ENCODE measurements at regions not wholly inside any gene's neighbourhood (a gene's known extent, or its start where the extent isn't known, plus 50 kb on each side); places are given as distances from the start of the nearest gene placed in this dataset.

- no peak for ATAC-seq (ENCODE audit: low read depth)
These were observed 571.9 kb downstream of the ACTR3B start for GRCh38 chr7:153331427-153331826.

More at GRCh38 chr7:153331427-153331826, 571.9 kb downstream of the ACTR3B start:
- no peaks in the 10 kb centered on the region for H3K9me1 ChIP-seq (ENCODE audit: insufficient read depth, low read length)
- no peak for TF ChIP-seq MXI1 (IDR thresholded peaks at IDR 0.05; ENCODE audit: borderline replicate concordance, low read depth, low read length)
- TF ChIP-seq NFE2L2 (IDR thresholded peaks at IDR 0.05; ENCODE audit: low read depth, low read length) = no peak
- no peak overlapping the region for H2BK15ac ChIP-seq (ENCODE audit: low read depth, low read length)
- no peaks in the 10 kb centered on the region for H3K4me1 ChIP-seq (ENCODE audit: control insufficient read depth, insufficient read depth, low read length)
- CTCF ChIA-PET = no interaction called here
- no peaks in the 10 kb centered on the region for H3K79me1 ChIP-seq (ENCODE audit: low read depth in 1 of 2, low read length in 2 of 2)
- no peaks in the 10 kb centered on the region for H3K36me3 ChIP-seq (ENCODE audit: control insufficient read depth, insufficient read depth, low read length)
- H3K18ac ChIP-seq (ENCODE audit: low read depth, low read length) = no peak overlapping the region
- H2BK120ac ChIP-seq (ENCODE audit: low read depth, low read length) = no peak overlapping the region
- intact Hi-C loops (cut with micrococcal nuclease) (no loop called here), in situ Hi-C loops (cut with MboI; ENCODE audit: low sequenced_read_pairs) (no loop called here), dilution Hi-C loops (cut with HindIII; ENCODE audit: low sequenced_read_pairs, unreplicated experiment) (no loop called here)
- no peak overlapping the region for H3K9ac ChIP-seq (ENCODE audit: low read depth, low read length)
- H2AK9ac ChIP-seq (replicated peaks; ENCODE audit: low read depth, low read length, poor library complexity) = no peak overlapping the region
- no CpG with 5 or more reads among the region's 3 CpGs for WGBS, 2 experiments (ENCODE audit: extremely low coverage in 2 of 2, insufficient read length in 1 of 2)
- no peak overlapping the region for H3K4ac ChIP-seq (ENCODE audit: low read depth, low read length)
- H4K5ac ChIP-seq (ENCODE audit: low read depth, low read length) = no peak overlapping the region
- no TSS peak for BruUV-seq (replicated peaks)
- no peak overlapping the region for H4K91ac ChIP-seq (ENCODE audit: insufficient read depth, low read depth, low read length)
- no peak overlapping the region for H3K56ac ChIP-seq (ENCODE audit: extremely low read depth, insufficient read depth, low read length)
- H3K4me3 ChIP-seq (ENCODE audit: insufficient read depth, low read depth, low read length) = no peak overlapping the region
- POLR2A ChIA-PET (ENCODE audit: unreplicated experiment) = no interaction called here
- H4K8ac ChIP-seq (ENCODE audit: low read depth in 2 of 2, low read length in 2 of 2) = no peak overlapping the region
- no peak overlapping the region for H2AK5ac ChIP-seq (ENCODE audit: low read depth, low read length)
- no peak overlapping the region for H3K4me2 ChIP-seq (ENCODE audit: low read depth, low read length)
- no peak overlapping the region for H2BK5ac ChIP-seq (ENCODE audit: low read depth, low read length, poor library complexity, severe bottlenecking)
- no peak for DNase-seq
- no peak overlapping the region for H3K14ac ChIP-seq (replicated peaks; ENCODE audit: low read depth, low read length)
- no peak overlapping the region for H3K23ac ChIP-seq (ENCODE audit: low read depth, low read length)
- H2AFZ ChIP-seq (replicated peaks; ENCODE audit: low read length, poor library complexity) = no peak overlapping the region
- H2BK20ac ChIP-seq (ENCODE audit: low read depth, low read length) = no peak overlapping the region
- H3K9me3 ChIP-seq (ENCODE audit: control insufficient read depth, insufficient read depth, low read length) = peaks cover 29% of the 10 kb centered on the region
- no peak overlapping the region for H3K27ac ChIP-seq (ENCODE audit: insufficient read depth, low read length)
- no peaks in the 10 kb centered on the region for H4K20me1 ChIP-seq (ENCODE audit: insufficient read depth, low read length)
- no peaks in the 10 kb centered on the region for H3K27me3 ChIP-seq (ENCODE audit: control insufficient read depth, insufficient read depth, low read length)
